Spinal cord (tissue), 9 donors: ENCODE measurements at regions not wholly inside any gene's neighbourhood (a gene's known extent, or its start where the extent isn't known, plus 50 kb on each side); places are given as distances from the start of the nearest gene placed in this dataset.

Experiments
- DNase-seq, 6 donors: peaks; one replicate each; pipeline versions ENCODE4 v3.0.0 to v3.0.0-alpha.2; 2013 to 2015; ENCODE audit warnings: low spot score in 6 of 6, low read depth in 4 of 6
- H3K27ac ChIP-seq: one replicate; pipeline ENCODE4 v1.5.1; 2013; ENCODE audit warnings: low read depth, low read length, control low read depth
- H3K27me3 ChIP-seq: one replicate; pipeline ENCODE4 v1.6.1; 2013; ENCODE audit warnings: low read length; ENCODE audit not compliant: control insufficient read depth, insufficient read depth
- H3K36me3 ChIP-seq: one replicate; pipeline ENCODE4 v1.6.1; 2013; ENCODE audit warnings: low read length; ENCODE audit not compliant: control insufficient read depth, insufficient read depth
- H3K4me1 ChIP-seq: one replicate; pipeline ENCODE4 v1.6.1; 2013; ENCODE audit warnings: low read length; ENCODE audit not compliant: control insufficient read depth, insufficient read depth
- H3K4me3 ChIP-seq: one replicate; pipeline ENCODE4 v1.5.1; 2013; ENCODE audit warnings: low read depth, low read length, control low read depth
- H3K9me3 ChIP-seq: one replicate; pipeline ENCODE4 v1.6.1; 2013; ENCODE audit warnings: low read length; ENCODE audit not compliant: control insufficient read depth, insufficient read depth
- WGBS: methylation state at CpG from one replicate; pipeline ENCODE4 v1.1.5; 2013; ENCODE audit warnings: missing lambda C conversion rate; ENCODE audit not compliant: insufficient coverage; 5-methylcytosine and 5-hydroxymethylcytosine counted together
- donor health status: healthy.

DNA sequence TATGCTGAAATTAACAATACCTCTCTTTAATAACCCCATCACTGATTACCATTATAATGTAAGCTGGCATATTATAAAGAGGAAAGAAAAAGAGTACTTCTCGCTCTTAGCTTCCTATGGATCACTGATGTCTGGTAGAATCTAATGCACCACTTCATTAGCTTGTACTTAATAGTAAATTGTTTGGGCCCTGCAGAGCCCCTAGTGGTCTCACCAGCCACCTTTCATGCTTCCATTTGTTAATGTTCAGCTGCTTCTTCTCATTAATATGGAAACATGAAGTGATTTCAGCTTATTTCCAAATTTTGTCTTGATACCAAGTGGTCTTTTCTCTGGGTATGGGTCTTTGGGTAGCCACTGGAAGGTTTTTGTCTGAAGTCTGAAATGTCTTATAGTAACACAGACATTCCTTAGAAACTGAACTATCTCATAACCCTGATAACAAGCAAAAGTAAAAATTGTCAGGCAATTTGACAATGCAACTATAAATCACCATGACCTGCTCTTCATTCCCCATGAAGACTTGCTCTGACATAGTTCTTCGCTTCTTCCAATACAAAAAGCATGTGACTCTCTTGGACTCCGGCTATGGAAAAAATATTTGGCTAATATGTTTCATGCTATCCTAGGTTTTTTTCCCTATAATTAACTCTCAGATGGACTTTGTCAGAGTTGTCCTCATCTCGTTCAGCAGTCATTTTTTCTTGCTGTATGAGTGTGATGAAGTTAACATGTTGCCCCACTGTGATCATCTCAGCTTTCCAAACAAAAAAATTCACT, 395.8 kb upstream of the MARCKS start:
- Histone ChIP-seq H3K27ac (no peak overlapping the region), H3K4me3 (no peak overlapping the region), H3K27me3 (no peaks in the 10 kb centered on the region), H3K9me3 (no peaks in the 10 kb centered on the region), H3K36me3 (no peaks in the 10 kb centered on the region), H3K4me1 (no peaks in the 10 kb centered on the region)
- DNase-seq, result no peak
- WGBS, result no CpG with 5 or more reads among the region's 4 CpGs

DNA sequence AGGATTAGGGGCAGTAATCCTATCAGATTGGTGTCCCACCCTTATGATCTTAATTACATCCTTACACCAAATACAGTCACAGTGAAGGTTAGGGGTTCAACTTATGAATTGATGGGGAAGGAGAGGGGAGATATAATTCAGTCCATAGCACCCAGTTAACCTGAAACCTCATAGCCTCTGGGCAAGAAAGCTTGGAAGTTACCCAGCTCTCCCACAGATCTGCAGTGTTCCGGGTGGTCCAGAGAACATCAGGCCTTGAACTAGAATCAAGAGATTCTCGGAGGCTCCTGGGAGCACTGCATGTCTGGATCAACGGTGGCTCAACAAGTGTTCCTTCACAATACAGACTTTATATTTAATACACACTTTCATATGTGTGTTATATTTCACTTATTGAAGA, 392.6 kb upstream of the MARCKS start:
- Histone ChIP-seq H3K4me3 (no peak overlapping the region), H3K27ac (no peak overlapping the region), H3K36me3 (no peaks in the 10 kb centered on the region), H3K27me3 (no peaks in the 10 kb centered on the region), H3K4me1 (no peaks in the 10 kb centered on the region), H3K9me3 (no peaks in the 10 kb centered on the region)
- 100% methylated on average over 1 of the region's 3 CpGs for WGBS
- DNase-seq, result no peak

GRCh38 chr6:113464960-113465359, 392.2 kb upstream of the MARCKS start:
- Histone ChIP-seq H3K36me3 (no peaks in the 10 kb centered on the region), H3K27ac (no peak overlapping the region), H3K27me3 (no peaks in the 10 kb centered on the region), H3K4me3 (no peak overlapping the region), H3K4me1 (no peaks in the 10 kb centered on the region), H3K9me3 (no peaks in the 10 kb centered on the region)
- DNase-seq, result no peak
- WGBS, result no CpG with 5 or more reads among the region's 3 CpGs

GRCh38 chr6:113466526-113466925, 390.6 kb upstream of the MARCKS start:
- H3K36me3 ChIP-seq, result no peaks in the 10 kb centered on the region
- no CpG with 5 or more reads among the region's 4 CpGs for WGBS
- H3K4me1 ChIP-seq, result no peaks in the 10 kb centered on the region
- DNase-seq, result no peak
- no peaks in the 10 kb centered on the region for H3K9me3 ChIP-seq
- no peaks in the 10 kb centered on the region for H3K27me3 ChIP-seq
- no peak overlapping the region for H3K27ac ChIP-seq
- no peak overlapping the region for H3K4me3 ChIP-seq

GRCh38 chr6:113475392-113475791, 381.8 kb upstream of the MARCKS start:
- H3K4me1 ChIP-seq, result no peaks in the 10 kb centered on the region
- no peak overlapping the region for H3K4me3 ChIP-seq
- peaks cover 3% of the 10 kb centered on the region for H3K9me3 ChIP-seq
- no peak overlapping the region for H3K27ac ChIP-seq
- WGBS, result 86% methylated on average over 1 of the region's 1 CpG
- no peaks in the 10 kb centered on the region for H3K27me3 ChIP-seq
- DNase-seq, result no peak
- no peaks in the 10 kb centered on the region for H3K36me3 ChIP-seq

GRCh38 chr6:113476937-113477839, 380.0 kb upstream of the MARCKS start:
- Histone ChIP-seq H3K4me3 (no peak overlapping the region), H3K4me1 (no peaks in the 10 kb centered on the region), H3K27me3 (no peaks in the 10 kb centered on the region), H3K27ac (no peak overlapping the region), H3K9me3 (peaks cover 3% of the 10 kb centered on the region), H3K36me3 (no peaks in the 10 kb centered on the region)
- no peak for DNase-seq
- WGBS, result no CpG with 5 or more reads among the region's 5 CpGs

GRCh38 chr6:113480616-113481015, 376.5 kb upstream of the MARCKS start:
- no CpG with 5 or more reads among the region's 3 CpGs for WGBS
- no peak for DNase-seq

DNA sequence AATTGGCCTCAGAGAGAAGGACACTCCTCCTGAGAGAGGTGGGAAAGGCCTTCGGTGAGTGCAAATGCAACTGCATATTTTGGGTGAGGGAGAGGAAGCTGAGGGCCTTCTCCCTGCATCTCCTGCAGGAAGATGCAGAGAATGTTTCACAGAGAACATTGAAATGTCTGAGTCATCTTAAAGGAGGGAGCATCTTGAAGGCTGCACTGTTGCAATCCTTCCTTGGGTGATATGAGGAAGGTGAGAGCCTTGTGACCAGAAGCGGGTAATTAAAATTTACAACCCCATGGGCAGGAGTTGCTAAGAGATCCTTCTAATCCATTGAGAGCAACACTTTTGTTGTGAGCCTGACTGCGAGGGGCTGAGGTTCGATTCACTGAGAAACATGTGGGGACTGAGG, 375.7 kb upstream of the MARCKS start:
- Histone ChIP-seq H3K27ac (no peak overlapping the region), H3K9me3 (no peaks in the 10 kb centered on the region), H3K4me1 (no peaks in the 10 kb centered on the region), H3K27me3 (no peaks in the 10 kb centered on the region), H3K36me3 (no peaks in the 10 kb centered on the region), H3K4me3 (no peak overlapping the region)
- WGBS, result 75% methylated on average over 4 of the region's 4 CpGs
- DNase-seq, result no peak

More at GRCh38 chr6:113480616-113481015, 376.5 kb upstream of the MARCKS start:
- no peak overlapping the region for H3K27ac ChIP-seq
- no peaks in the 10 kb centered on the region for H3K9me3 ChIP-seq
- no peaks in the 10 kb centered on the region for H3K4me1 ChIP-seq
- H3K27me3 ChIP-seq, result no peaks in the 10 kb centered on the region
- no peaks in the 10 kb centered on the region for H3K36me3 ChIP-seq
- no peak overlapping the region for H3K4me3 ChIP-seq

GRCh38 chr6:113481910-113482309, 375.2 kb upstream of the MARCKS start:
- Histone ChIP-seq H3K27ac (no peak overlapping the region), H3K36me3 (no peaks in the 10 kb centered on the region), H3K4me3 (no peak overlapping the region), H3K4me1 (no peaks in the 10 kb centered on the region), H3K9me3 (no peaks in the 10 kb centered on the region), H3K27me3 (no peaks in the 10 kb centered on the region)
- DNase-seq, result no peak

DNA sequence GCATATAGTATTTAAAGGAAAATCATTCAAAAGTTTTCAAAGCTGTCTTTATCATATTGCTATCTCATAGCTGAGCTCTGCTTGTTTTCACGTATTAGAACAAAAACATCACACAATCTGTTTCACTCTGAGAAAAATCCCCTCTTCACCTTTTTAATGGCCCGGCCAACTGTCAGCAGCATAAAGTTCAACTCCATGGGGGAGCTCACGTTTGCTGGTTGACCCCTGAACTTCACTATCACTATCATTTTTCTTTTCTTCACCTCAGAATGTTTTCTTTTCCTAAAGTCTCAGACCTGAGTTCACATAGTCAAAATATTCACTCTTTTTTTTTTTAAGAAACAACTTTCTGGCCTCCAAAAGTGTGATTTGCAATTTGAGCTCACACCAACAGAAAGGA, 374.4 kb upstream of the MARCKS start:
- Histone ChIP-seq H3K27ac (no peak overlapping the region), H3K36me3 (no peaks in the 10 kb centered on the region), H3K4me1 (no peaks in the 10 kb centered on the region), H3K27me3 (no peaks in the 10 kb centered on the region), H3K4me3 (no peak overlapping the region), H3K9me3 (no peaks in the 10 kb centered on the region)
- no peak for DNase-seq
- WGBS, result 50% methylated on average over 2 of the region's 3 CpGs
